ENCODE measurements at regions not wholly inside any gene's neighbourhood (a gene's known extent, or its start where the extent isn't known, plus 50 kb on each side); places are given as distances from the start of the nearest gene placed in this dataset.

DNA sequence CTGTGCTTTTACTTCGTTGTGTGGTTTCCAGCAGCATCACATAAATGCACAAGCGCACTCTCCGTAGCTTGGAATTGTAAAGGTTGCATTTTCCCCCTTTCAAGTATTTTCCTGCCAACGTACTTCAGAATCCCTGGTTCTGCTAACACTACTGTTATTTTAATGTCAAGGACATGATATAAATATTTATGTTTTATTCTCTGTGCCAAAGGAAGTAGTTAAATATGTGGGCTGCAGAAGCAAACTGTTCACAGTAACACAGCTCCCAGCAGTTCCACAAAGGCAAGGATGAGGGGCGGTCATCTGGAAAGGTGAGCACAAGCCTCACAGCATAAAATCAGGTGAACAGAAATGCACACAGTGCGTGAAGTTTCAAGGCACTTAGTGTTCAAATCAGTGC lies 85.3 kb upstream of the PDE10A start:
- no peak for ATAC-seq
- TF ChIP-seq, protein P1, sequence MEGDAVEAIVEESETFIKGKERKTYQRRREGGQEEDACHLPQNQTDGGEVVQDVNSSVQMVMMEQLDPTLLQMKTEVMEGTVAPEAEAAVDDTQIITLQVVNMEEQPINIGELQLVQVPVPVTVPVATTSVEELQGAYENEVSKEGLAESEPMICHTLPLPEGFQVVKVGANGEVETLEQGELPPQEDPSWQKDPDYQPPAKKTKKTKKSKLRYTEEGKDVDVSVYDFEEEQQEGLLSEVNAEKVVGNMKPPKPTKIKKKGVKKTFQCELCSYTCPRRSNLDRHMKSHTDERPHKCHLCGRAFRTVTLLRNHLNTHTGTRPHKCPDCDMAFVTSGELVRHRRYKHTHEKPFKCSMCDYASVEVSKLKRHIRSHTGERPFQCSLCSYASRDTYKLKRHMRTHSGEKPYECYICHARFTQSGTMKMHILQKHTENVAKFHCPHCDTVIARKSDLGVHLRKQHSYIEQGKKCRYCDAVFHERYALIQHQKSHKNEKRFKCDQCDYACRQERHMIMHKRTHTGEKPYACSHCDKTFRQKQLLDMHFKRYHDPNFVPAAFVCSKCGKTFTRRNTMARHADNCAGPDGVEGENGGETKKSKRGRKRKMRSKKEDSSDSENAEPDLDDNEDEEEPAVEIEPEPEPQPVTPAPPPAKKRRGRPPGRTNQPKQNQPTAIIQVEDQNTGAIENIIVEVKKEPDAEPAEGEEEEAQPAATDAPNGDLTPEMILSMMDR (IDR thresholded peaks at IDR 0.05), result no peak

DNA sequence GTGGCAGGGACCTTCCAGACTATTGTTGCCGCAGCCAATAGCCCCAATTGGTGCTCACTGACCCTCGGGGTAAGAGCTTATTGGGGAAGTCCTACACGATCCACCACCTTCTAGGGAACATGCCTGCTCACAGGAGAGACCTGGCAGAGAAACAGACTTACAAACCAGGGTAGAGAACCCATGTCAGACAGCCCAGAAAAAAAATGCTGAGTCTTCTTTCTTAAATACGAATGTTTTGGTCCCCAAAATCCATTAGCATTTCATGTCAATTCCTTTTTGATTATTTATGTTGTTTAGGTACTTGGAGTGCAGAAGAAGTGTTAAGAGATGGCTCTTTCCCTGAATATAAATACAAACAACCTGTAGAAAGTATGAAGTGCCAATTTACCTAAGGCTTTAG lies 84.9 kb upstream of the PDE10A start:
- no peak overlapping the region for H3K4me3 ChIP-seq
- WGBS (ENCODE audit: insufficient coverage, low coverage, low lambda C conversion rate, missing lambda C conversion rate), result 61% methylated on average over 4 of the region's 4 CpGs
- TF ChIP-seq POLR2A (IDR thresholded peaks at IDR 0.05), result no peak
- TF ChIP-seq, protein P1 (IDR thresholded peaks at IDR 0.05), result no peak
- no peaks in the 10 kb centered on the region for H3K27me3 ChIP-seq
- H3K27ac ChIP-seq, result no peak overlapping the region
- intact Hi-C loops (cut with DNase I), result no loop called here
- H3K36me3 ChIP-seq, result no peaks in the 10 kb centered on the region
- H3K4me1 ChIP-seq, result peaks cover 0 to 10% (median 3%) of the 10 kb centered on the region in 4 donors
- no peaks in the 10 kb centered on the region for H3K9me3 ChIP-seq
- DNase-seq (no peak), ATAC-seq (no peak)

More for the DNA sequence above, 85.3 kb upstream of the PDE10A start:
- H3K4me1 ChIP-seq, result peaks cover 0 to 10% (median 3%) of the 10 kb centered on the region in 4 donors
- 84% methylated on average over 6 of the region's 6 CpGs for WGBS (ENCODE audit: insufficient coverage, low coverage, low lambda C conversion rate, missing lambda C conversion rate)
- no peak for DNase-seq
- no peaks in the 10 kb centered on the region for H3K27me3 ChIP-seq
- no peak overlapping the region for H3K27ac ChIP-seq
- intact Hi-C loops (cut with DNase I), result no loop called here
- H3K36me3 ChIP-seq, result no peaks in the 10 kb centered on the region
- H3K4me3 ChIP-seq, result no peak overlapping the region
- no peaks in the 10 kb centered on the region for H3K9me3 ChIP-seq

DNA sequence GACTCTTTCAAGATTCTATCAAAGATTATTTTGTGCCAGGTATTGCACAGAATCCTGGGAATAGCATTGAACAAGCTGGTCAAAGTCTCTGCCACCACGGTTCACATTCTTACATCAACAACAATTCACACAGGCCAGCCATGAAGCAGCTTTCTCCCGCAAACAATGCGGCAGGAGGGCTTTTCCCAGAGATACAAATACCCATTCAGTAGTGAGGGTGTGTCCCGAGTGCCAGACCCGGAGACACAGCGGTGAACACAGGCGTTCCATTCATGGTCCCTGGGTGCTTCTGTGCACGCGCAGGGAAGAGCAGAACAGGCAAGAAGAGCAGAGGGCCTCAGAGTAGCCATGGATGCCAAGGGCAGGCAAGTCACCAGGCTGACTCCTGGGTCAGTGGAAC lies 83.3 kb upstream of the PDE10A start:
- H3K4me1 ChIP-seq, result peaks cover 0 to 10% (median 3%) of the 10 kb centered on the region in 4 donors
- H3K27ac ChIP-seq, result peak overlapping the region in 2 of 3 donors; percentile 12 to 77
- no peaks in the 10 kb centered on the region for H3K27me3 ChIP-seq
- no peaks in the 10 kb centered on the region for H3K36me3 ChIP-seq
- no peaks in the 10 kb centered on the region for H3K9me3 ChIP-seq
- WGBS (ENCODE audit: insufficient coverage, low coverage, low lambda C conversion rate, missing lambda C conversion rate), result 32% methylated on average over 9 of the region's 9 CpGs
- H3K4me3 ChIP-seq, result peak overlapping the region in 2 of 3 donors; percentile 20 to 39
- TF ChIP-seq POLR2A (IDR thresholded peaks at IDR 0.05), result no peak
- TF ChIP-seq, protein P1 (IDR thresholded peaks at IDR 0.05), result no peak
- intact Hi-C loops (cut with DNase I), result no loop called here
- ATAC-seq (peak; percentile 91 to 94 (median 93)), DNase-seq (peak; percentile 48 to 70 (median 67))

DNA sequence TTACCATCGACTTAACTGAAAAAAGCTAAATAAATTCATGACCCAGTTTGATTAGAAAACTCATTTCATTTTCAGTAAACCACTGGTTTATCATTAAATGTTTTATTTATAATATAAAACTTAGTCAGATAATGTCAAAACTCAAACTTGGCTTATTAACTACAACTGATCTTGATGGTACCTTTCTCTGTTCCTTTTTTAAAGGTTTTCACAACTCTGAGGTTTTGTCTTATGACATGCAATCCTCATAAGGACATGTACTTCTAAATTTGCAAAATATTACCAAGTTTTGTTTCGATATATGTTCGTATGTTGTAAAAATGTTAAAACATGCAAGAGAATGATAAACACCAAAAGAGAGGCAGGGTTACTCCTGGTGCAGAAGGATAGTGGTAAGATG lies 82.5 kb upstream of the PDE10A start:
- TF ChIP-seq POLR2A (IDR thresholded peaks at IDR 0.05), result no peak
- TF ChIP-seq, protein P1 (IDR thresholded peaks at IDR 0.05), result no peak
- DNase-seq (no peak), ATAC-seq (no peak)
- WGBS (ENCODE audit: insufficient coverage, low coverage, low lambda C conversion rate, missing lambda C conversion rate), result 73% methylated on average over 3 of the region's 3 CpGs
- Histone ChIP-seq H3K9me3 (no peaks in the 10 kb centered on the region), H3K4me1 (peaks cover 0 to 10% (median 3%) of the 10 kb centered on the region in 4 donors), H3K27ac (no peak overlapping the region), H3K36me3 (no peaks in the 10 kb centered on the region), H3K27me3 (no peaks in the 10 kb centered on the region), H3K4me3 (no peak overlapping the region)
- intact Hi-C loops (cut with DNase I), result no loop called here

Data from right lobe of liver (tissue), 6 donors.